DOHH2 (cell line): ENCODE measurements at regions not wholly inside any gene's neighbourhood (a gene's known extent, or its start where the extent isn't known, plus 50 kb on each side); places are given as distances from the start of the nearest gene placed in this dataset.

Experiments used
- H3F3A ChIP-seq: fragments of 200-600 bp; sonication (generic), shearing (Covaris generic); 2 replicates; pipeline ENCODE4 v1.6.0; 2016; ENCODE audit warnings: antibody characterized with exemption, mild to moderate bottlenecking; ENCODE audit not compliant: control insufficient read depth, insufficient read depth
- H3K27ac ChIP-seq: fragments of 200-600 bp; sonication (generic); 2 replicates; pipeline ENCODE4 v1.5.1; 2014; ENCODE audit warnings: low read depth, mild to moderate bottlenecking, low read length, moderate library complexity
- H3K27me3 ChIP-seq: fragments of 200-600 bp; sonication (generic); 2 replicates; pipeline ENCODE4 v1.6.1; 2014; ENCODE audit warnings: mild to moderate bottlenecking, low read length, mixed read lengths; ENCODE audit not compliant: control insufficient read depth
- H3K36me3 ChIP-seq: fragments of 200-600 bp; sonication (generic); 2 replicates; pipeline ENCODE4 v1.6.1; 2014; ENCODE audit warnings: mild to moderate bottlenecking, low read length, moderate library complexity, mixed read lengths; ENCODE audit not compliant: control insufficient read depth
- H3K4me1 ChIP-seq: fragments of 200-600 bp; sonication (generic); 2 replicates; pipeline ENCODE4 v1.6.1; 2014; ENCODE audit warnings: mild to moderate bottlenecking, low read length, mixed read lengths; ENCODE audit not compliant: control insufficient read depth
- H3K4me2 ChIP-seq: fragments of 200-600 bp; sonication (generic); 2 replicates; pipeline ENCODE4 v1.6.0; 2014; ENCODE audit warnings: mild to moderate bottlenecking, low read length, moderate library complexity
- H3K4me3 ChIP-seq: fragments of 200-600 bp; sonication (generic); 2 replicates; pipeline ENCODE4 v1.5.1; 2014; ENCODE audit warnings: mild to moderate bottlenecking, low read length, mixed read lengths
- H3K79me2 ChIP-seq: fragments of 200-600 bp; sonication (generic); 2 replicates; pipeline ENCODE4 v1.6.1; 2014; ENCODE audit warnings: mild to moderate bottlenecking, low read length, mixed read lengths; ENCODE audit not compliant: control insufficient read depth
- H3K9me2 ChIP-seq: fragments of 200-600 bp; sonication (generic); replicated peaks from 2 replicates; pipeline ENCODE4 v1.6.1; 2014; ENCODE audit warnings: mild to moderate bottlenecking, low read length, mixed read lengths; ENCODE audit not compliant: control insufficient read depth
- H3K9me3 ChIP-seq: fragments of 200-600 bp; sonication (generic); 2 replicates; pipeline ENCODE4 v1.6.1; 2014; ENCODE audit warnings: antibody characterized with exemption, low read length, mixed read lengths; ENCODE audit not compliant: control insufficient read depth, insufficient read depth
- H4K20me1 ChIP-seq: fragments of 200-600 bp; sonication (generic); 2 replicates; pipeline ENCODE4 v1.6.0; 2014; ENCODE audit warnings: low read depth, mild to moderate bottlenecking, antibody characterized with exemption, low read length, moderate library complexity; ENCODE audit not compliant: control insufficient read depth, insufficient read depth
- CTCF ChIP-seq: fragments of 200-600 bp; sonication (generic); IDR thresholded peaks from one replicate; pipeline ENCODE4 v1.5.1; 2014; ENCODE audit warnings: antibody characterized with exemption, mild to moderate bottlenecking, low read depth, low read length; ENCODE audit not compliant: poor library complexity, severe bottlenecking
- EZH2phosphoT487 ChIP-seq: fragments of 200-600 bp; sonication (generic); IDR thresholded peaks from 2 replicates; pipeline ENCODE4 v1.6.1; 2017; ENCODE audit warnings: borderline replicate concordance, mild to moderate bottlenecking, antibody characterized with exemption, low read length, moderate library complexity, mixed read lengths

- Histone ChIP-seq H3K27ac (no peak overlapping the region), H3K4me3 (no peak overlapping the region), H3K9me2 (no peaks in the 10 kb centered on the region), H3F3A (no peaks in the 10 kb centered on the region), H3K4me2 (no peak overlapping the region), H4K20me1 (no peaks in the 10 kb centered on the region), H3K9me3 (no peaks in the 10 kb centered on the region), H3K4me1 (no peaks in the 10 kb centered on the region), H3K27me3 (no peaks in the 10 kb centered on the region), H3K79me2 (no peaks in the 10 kb centered on the region), H3K36me3 (no peaks in the 10 kb centered on the region)
- TF ChIP-seq EZH2phosphoT487: no peak
- TF ChIP-seq CTCF: no peak
Measured at GRCh38 chr3:80554304-80554703, 786.5 kb upstream of the ROBO1 start.

GRCh38 chr3:80553211-80553610 lies 785.4 kb upstream of the ROBO1 start:
- Histone ChIP-seq H3K79me2 (no peaks in the 10 kb centered on the region), H3K4me2 (no peak overlapping the region)

GRCh38 chr3:80550174-80550573 lies 782.4 kb upstream of the ROBO1 start:
- H3K36me3 ChIP-seq: no peaks in the 10 kb centered on the region
- no peak overlapping the region for H3K4me3 ChIP-seq
- H3K27ac ChIP-seq: no peak overlapping the region
- H3K27me3 ChIP-seq: no peaks in the 10 kb centered on the region
- no peaks in the 10 kb centered on the region for H3K4me1 ChIP-seq
- H3K9me3 ChIP-seq: no peaks in the 10 kb centered on the region
- TF ChIP-seq CTCF: no peak
- TF ChIP-seq EZH2phosphoT487: no peak
- H3K4me2 ChIP-seq: no peak overlapping the region
- no peaks in the 10 kb centered on the region for H3F3A ChIP-seq
- no peaks in the 10 kb centered on the region for H3K9me2 ChIP-seq
- no peaks in the 10 kb centered on the region for H3K79me2 ChIP-seq
- no peaks in the 10 kb centered on the region for H4K20me1 ChIP-seq

More at GRCh38 chr3:80553211-80553610, 785.4 kb upstream of the ROBO1 start:
- no peaks in the 10 kb centered on the region for H3K9me3 ChIP-seq
- no peaks in the 10 kb centered on the region for H3K9me2 ChIP-seq
- no peaks in the 10 kb centered on the region for H3K27me3 ChIP-seq
- TF ChIP-seq EZH2phosphoT487 (no peak), CTCF (no peak)
- no peak overlapping the region for H3K27ac ChIP-seq
- no peaks in the 10 kb centered on the region for H3K4me1 ChIP-seq
- H3K4me3 ChIP-seq: no peak overlapping the region
- H3K36me3 ChIP-seq: no peaks in the 10 kb centered on the region
- no peaks in the 10 kb centered on the region for H4K20me1 ChIP-seq
- H3F3A ChIP-seq: no peaks in the 10 kb centered on the region

GRCh38 chr3:80549173-80549572 lies 781.4 kb upstream of the ROBO1 start:
- Histone ChIP-seq H4K20me1 (no peaks in the 10 kb centered on the region), H3K36me3 (no peaks in the 10 kb centered on the region), H3K9me3 (no peaks in the 10 kb centered on the region), H3F3A (no peaks in the 10 kb centered on the region), H3K4me2 (no peak overlapping the region), H3K9me2 (no peaks in the 10 kb centered on the region), H3K79me2 (no peaks in the 10 kb centered on the region), H3K4me3 (no peak overlapping the region), H3K27me3 (no peaks in the 10 kb centered on the region), H3K4me1 (no peaks in the 10 kb centered on the region), H3K27ac (no peak overlapping the region)
- TF ChIP-seq CTCF (no peak), EZH2phosphoT487 (no peak)
